NCI-H2171 (cell line): ENCODE measurements at regions not wholly inside any gene's neighbourhood (a gene's known extent, or its start where the extent isn't known, plus 50 kb on each side); places are given as distances from the start of the nearest gene placed in this dataset.
A peak's percentile ranks its signal among the peaks of the same experiment; 100 is the strongest.

ENCODE experiments used
- DNase-seq: peaks from one replicate; lab custom pipeline; 2025; lab: John Stamatoyannopoulos, UW

DNA sequence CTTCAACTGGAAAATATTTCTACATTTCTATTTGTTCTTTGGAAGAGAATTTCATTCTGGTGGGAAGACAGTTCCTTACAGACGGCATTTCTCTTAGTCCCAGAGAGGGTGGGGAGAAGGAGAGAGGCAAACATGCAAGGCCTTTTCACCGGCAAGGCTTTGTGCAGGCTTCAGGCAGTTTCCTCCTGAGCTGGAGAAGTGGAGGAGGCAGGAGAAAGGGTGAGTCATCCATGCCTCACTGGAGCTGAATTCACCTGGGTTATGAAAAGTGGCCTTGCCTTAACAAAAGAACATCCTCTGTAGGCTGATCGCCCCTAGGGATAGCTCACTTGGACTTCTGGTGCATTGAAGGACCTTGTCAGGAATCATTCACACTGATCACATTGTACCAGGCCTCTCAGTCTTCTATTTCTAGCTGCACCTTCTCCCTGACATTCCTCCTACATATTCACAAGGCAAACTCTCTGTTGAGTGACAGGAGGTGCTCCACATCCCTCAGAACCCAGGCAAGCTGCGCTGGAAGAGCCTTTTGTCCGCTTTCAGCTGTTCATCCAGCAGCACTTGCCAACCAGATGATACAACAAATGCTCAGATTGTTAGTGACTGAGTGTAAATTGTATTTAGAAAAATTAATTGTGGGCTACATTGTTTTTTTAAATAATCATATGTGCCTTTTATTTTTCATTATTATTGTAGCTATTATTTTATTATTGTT lies 796.1 kb downstream of the DCDC2C start:
- DNase-seq, result no peak

DNA sequence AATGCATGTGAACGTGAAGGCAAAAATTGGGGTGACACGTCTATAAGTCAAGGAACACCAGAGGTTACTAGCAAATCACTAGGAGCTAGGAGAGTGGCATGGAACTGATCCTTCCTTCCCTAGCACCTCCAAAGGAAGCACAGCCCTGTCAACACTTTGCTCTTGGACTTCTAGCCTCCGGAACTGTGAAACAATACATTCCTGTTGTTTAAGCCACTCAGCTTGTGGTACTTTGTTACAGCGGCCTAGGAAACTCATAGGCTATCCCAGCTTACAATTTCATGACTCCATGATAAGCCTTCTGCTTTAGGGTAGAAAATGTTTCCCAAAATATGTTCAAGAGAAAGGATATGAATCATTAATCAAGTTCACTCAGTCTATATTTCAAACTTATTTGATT lies 798.1 kb downstream of the DCDC2C start:
- DNase-seq, result no peak

DNA sequence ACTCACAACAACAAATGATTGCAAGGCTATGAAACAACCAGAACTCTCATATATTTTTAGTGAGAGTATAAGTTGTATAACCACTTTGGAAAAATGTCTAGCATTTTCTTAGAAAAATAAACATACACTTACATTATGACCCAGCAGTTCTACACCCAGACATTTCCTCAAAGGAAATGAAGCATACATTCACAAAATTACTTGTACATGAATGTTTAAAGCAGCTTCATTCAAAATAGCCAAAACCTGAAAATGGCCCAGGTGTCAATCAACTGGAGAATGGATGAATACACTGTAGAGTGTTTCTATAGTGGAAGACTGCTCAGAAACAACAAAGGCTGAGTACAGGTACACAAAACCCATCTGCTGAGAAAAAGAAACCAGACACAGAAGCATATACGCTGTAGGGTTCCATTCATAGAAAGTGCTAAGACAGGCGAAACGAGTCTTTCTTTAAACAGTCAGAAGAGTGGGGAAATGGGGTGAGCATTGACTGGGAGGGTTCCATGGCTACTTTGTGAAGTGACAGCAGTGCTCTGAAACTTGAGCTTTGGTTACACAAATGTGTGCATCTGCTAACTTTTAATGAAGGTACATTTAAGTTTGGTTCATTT lies 799.0 kb downstream of the DCDC2C start:
- DNase-seq, result no peak

DNA sequence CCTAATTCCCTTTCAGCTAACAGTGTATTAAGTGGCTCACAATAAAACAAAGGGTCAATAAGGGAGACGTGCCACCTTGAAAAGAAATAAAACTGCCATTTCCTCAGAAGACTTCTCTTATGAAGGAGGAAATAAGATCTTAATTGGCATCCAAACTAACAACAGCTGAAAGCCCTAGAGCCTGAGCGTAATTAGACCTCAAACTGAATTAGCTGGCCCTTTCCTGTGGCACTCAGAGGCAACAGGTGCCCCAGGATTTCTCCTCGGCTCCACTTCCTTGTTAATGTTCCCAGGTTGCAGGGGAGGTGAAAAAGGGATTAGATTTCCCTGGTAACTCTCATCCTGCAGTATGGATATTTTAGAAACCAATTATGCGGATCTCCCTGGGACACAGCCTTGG lies 804.3 kb downstream of the DCDC2C start:
- DNase-seq, result peak; percentile 30

DNA sequence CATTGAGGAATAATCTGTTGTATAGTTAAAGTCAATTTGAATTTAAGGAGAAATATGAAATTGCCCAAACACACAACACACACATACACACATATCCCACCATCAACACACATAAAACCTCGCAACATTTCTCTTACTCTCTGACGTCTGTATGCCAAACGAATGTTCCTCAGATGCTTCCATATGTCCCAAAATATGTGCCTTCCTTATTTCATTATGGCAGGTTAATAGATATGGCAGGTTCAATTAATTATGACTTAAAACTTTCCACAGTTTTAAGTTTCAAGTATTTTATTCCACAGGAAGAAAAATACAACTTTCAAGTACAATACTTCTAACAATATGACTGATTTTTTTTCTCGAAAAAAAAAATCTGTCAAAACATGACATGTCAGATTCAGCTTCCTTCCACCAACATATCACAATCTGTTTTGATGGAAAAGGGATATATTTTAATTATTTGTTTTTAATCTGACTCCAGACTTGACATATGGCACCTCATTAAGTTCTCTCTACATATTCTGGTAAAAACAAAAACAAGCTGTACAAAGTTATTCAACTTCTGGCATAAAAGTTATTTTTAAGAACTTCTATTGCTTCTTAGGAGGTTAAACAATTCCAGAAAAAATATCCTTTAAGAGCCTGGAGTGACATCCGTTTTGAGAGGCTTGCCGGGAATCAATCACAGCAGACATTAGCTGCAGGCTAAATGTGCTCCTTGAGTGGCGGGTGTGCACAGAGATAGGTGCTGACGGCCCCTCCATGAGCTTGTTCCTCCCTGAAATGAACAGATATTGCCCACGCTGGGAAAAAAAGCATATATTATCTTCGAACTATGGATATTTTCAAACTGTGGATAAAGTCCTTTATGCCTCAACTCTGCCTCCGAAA lies 812.7 kb downstream of the DCDC2C start:
- DNase-seq, result no peak

DNA sequence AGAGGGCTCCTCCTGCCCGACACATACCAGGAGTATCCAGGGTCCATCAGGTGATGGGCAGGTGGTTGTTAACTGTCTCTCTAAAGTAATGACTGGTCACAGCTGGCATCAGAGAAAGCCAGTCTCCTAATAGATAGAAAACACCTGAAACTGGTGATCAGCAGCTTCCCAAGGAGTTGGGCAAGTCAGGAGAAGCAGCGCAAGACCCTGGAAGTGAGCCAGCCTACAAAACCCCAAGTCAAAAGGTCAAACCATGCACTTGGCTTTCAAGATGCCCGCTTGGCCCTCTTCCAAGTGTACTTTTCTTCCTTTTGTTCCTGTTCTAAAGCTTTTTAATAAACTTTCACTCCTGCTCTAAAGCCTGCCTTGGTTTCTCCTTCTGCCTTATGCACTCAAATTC lies 815.2 kb downstream of the DCDC2C start:
- DNase-seq, result no peak

DNA sequence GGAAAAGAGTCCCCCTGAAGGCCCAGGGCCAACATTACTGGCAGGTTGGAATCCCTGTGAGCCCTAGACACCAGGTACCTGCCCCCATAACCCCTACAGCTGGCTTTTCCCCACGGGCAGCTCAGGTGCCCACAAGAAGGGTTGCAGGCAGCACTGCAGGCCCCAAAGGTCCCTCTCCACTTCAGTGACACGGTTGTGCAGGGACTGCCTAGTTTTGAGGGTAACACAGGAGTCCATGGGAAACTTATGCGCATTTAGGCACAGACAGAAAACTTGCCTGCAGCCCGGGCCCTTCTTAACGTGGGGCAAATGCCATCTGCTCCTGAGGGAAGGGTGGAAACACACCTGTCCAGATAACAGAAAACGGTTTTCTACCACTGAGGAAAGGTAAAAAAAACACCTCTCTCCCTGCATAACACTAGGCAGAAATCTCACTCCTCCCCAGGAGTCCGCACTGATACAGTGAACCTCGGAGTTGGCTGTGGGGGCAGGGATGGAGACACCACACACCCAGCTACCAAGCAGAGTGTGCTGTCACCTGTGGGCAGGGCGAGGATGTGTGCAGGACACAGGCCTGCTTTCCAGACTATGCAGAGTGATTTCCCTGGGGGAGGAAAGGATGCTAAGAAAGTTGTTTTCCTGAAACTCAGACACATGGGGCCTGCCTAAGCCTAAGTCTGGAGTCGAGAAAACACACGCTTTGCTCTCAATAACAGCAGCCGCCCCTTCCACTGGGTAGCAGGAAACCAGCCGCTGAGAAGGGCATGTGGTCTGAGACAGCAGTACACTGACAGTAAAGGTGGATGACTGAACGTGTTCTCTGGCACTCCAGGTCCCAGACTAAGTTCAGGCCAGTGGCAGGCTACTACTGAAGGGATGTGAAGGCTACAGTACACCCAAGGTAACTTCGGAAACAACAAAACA lies 819.4 kb downstream of the DCDC2C start:
- no peak for DNase-seq

DNA sequence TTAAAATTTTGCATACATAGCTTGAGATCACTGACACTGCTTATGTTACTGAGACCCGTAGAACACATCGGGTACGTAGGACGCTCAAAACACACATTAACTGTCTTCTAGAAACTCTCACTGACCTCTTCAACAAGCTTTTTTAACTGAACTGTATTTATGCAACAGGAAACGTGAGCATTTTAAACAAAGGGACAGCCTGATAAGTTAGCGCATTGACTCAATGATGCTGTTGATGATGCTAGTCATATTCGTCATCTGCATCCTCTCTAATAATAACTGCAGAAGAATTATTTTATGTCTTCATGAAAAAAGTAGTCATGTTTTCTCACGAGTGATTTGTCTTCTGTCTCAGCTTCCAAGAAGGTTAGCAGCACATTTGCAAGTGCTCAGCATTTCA lies 824.0 kb downstream of the DCDC2C start:
- DNase-seq, result no peak

DNA sequence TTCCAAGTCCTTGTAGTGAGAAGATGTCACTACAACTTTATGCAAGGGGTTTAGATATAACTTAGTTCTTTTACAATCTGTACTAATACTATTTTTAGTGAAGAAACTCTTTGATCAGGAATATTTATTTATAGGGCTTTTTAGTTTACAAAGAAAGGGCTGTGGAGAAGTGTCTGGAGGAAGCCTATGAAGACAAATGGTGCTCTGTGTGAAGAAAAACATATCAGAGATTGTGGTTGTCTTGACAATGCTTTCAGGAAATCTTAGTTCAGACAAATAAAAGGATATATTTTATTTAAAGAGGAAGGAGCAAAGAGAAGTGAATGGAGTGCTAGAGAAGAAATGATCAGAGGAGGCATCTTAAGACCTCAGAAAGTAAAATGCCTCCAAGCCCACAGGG lies 824.9 kb downstream of the DCDC2C start:
- no peak for DNase-seq

DNA sequence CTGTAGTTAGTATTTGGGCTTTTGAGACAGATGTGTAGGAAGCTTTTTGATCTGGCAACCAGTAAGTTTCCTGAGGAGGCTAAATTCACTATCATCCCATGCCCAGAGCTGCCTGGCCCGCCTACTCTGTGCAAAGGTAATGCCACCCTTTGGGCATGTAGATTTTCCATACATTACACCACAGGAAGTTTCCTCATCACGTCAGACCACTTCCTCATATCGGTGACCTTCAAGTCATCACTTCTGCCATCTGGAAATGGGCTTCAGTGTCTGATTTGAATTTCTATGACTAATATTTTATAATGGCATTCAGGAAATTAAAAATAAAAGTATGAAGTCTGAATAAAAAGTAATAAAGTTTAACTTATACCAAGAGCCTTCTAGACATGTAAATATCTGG lies 825.4 kb downstream of the DCDC2C start:
- no peak for DNase-seq

DNA sequence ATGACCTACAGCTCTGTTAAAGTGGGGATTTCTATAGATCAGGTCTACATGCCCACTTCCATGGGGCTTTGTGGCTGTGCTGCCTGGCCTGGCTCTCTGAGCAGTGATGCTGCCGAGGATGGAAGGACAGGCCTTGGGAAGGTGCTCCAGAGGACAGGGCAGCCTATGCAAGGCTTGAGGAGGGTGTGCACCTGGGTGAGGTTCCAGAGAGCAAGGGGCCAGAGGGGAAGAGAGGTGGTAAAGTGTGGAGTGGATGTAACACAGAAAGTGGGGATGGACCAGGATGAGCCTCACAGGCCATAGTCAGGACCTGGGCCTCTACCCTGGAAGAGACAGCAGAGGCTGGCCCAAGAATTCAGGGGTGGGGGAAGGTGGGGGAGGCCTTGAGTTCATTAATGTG lies 826.4 kb downstream of the DCDC2C start:
- no peak for DNase-seq

DNA sequence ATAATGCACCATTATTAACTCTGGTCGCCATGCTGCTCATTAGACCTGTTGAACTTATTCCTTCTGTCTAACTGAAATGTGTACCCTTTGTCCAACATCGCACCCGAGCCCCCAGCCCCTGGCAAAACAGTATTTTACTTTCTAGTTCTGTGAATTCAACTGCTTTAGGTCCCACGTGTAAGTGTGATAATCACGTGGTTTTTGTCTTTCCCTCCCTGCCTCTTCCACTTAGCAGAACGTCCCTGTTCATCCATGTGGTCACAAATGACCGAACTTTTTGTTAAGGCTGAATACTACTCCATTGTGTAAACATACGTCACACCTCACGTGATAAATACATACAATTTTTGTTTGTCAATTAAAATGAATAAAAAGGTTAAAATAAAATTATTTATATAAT lies 826.9 kb downstream of the DCDC2C start:
- DNase-seq, result no peak

DNA sequence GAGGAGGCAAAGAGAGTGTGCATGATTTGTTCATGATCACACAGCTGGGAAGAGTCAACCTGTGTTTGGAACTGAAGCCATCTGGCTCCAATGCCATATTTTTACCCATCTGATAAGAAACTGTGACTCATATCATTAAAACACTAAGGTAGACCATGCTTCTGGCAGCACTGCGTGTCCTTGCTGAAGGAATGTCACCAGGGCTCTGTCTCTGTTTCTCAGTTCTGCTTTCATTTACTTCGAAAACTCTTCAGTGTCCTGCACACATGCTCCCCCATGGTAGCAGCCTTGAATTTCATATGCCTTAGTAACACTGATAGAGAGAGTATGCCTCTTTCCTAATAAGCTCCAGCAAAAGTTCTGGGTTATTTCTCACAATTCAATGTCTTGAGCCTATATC lies 830.4 kb downstream of the DCDC2C start:
- no peak for DNase-seq

DNA sequence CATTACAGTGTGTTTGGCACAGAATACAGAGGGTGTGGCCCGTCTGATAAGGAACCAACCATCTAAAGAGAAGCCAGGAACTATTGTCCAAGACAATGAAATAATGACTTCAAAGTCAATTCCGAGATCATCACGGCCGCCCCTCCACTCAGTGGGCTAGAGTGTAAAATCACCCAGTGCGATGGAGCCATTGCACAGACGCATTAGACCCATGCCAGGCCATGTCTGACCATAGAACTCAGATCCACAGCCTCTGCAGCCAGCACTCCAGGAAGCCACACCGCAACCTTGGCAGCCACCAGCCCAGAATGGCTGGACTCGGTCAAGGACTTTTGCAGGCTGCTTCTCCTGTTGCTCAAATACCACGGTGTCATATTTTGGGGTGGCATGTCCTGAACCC lies 835.7 kb downstream of the DCDC2C start:
- no peak for DNase-seq

DNA sequence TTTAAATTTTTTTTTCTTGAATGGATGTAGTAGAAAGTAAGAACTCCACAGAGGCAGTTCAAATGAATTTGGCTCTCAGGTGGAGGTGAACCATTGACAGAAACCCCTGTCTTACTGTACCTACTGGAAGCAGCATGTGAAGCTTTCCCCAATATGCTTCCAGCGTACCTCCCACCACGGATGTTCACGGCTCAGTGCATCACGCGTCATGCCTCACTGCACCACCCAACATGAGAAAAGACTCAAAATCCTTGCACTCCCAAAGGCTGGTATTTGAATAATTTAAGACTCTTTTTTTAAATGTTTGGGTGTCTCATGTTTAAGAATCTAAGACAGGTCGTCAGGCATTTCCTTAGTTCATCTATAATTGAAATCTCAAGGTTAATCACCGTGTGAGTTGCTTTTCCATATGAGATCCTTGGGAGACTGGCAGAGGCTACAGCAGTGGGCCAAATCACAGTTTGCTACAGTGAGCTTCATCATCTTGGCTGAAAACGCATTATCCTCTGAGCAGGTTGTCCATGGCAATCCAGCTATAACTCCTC lies 846.4 kb downstream of the DCDC2C start:
- DNase-seq, result peak; percentile 14

DNA sequence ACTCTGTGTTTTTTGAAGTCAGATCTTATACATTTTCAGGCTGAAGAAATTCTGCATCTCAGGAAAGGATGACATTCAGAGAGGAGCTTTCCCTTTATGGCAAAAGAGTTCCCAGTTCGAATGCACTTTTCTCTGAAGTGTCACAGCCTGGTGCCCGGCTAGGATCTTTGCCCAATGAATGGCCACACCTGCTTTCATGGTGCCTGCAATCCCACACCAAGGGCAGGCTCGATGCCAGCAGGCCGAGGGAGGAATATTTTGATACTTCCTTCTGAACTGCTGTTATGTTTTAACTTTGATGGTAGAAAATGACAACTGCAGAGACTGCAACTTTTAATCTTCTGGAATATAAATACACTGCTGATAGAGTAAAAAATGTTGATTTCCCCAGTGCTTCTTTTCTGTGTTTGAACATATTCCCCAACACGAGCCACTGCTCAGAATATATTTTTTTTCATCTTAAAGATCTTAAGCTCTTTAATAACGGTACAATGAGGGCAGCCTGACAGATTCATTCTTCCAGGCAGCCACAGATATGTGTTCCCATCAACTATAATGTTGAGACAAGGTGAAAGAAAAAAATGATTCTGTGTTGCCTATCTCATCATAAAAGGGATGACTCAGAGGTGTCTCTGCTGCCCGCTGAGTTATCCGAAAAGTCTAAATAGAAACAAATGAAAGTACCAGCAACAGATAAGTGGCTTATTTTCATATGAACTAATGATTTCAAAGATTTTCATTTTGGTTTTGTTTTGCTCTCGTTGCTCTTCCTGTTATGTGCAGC lies 848.5 kb downstream of the DCDC2C start:
- DNase-seq, result no peak

DNA sequence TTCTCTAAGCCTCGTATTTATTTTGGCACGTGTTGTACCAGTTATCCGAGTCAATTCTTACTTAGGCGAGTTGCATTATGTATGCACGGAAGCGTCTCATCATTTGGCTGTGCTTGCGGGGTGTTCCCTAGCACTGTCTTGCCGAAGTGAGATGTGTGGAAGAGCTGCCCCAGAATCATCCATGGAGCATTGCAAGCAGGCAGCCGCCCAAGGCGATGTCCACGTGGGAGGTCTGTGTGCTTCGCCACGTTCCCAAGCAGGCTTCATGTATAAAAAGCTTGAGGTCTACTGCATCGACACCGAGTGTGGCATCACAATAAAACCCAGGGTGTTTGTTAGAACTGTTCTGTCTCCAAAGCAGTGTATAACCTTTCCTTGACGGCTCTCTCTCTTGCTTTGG lies 849.9 kb downstream of the DCDC2C start:
- no peak for DNase-seq

DNA sequence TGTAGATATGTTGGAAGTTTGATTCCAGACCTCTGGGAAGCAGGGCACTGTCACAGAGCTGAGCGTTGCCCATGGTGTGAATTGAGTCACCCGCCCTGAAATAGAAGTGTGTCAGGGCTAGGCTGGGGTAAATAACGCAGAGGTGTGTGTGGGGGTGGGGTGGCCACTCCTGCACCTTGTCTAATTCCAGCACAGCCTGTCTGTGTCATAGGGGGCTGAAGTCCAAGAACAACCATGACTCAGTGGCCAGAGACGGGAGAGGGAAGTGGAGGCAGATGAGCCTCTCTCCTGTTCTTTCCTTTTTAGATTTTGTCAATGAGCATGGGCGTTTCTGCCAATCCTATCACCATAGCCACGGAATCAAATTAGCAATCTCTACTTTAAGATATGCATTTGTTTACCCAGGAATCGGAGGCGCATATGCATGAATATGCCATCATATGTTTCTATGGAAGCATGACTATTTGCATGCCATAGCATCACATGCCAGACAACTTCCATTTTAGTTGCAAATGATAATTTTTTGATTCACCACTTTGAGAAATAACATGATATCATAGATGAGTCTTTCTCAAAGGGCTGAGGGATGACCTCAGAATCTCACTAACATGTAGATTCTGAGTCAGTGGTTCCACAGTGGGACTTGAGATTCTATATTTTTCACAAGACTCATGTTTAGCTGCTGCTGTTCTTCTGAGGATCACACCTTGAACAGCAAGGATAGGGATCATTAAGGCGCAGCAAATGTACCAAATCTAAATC lies 852.9 kb downstream of the DCDC2C start:
- no peak for DNase-seq

DNA sequence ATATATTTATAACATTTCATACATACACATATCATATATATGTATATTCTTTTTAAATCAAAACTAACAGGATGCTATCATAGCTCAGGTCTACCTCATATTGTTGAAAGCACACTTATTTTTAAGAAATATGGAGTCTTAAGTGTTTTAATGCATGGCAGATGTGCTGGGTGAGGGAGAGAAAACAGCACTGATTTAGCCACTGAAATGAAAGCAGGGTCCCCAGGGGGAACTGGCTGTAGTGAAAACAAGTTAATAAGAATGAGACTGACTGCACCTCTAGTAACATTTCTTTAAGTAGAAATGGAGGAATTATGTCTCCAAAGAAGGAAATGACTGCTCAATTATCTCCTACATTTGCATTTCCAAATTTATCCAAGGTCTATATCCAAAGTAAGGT lies 857.8 kb downstream of the DCDC2C start:
- DNase-seq, result peak; percentile 78

DNA sequence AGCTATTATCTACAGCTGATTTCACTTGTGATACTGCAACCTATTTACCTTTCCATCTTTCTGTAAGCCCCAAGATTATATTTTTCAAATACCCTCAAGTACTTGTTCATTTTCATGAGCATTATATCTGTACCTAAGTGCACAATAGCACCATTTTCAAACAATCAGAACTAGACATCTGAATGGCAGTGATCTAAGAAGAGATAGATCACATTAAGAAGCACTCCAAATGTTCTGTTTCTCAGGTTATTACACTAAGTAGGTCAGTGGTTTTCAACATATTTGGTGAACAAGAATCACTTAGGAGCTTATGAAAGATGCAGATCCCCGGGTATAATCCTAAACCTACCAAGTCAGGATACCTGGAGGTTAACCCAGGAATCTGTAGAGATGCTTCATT lies 872.7 kb downstream of the DCDC2C start:
- DNase-seq, result no peak
